Activated T-cell treated with anti-CD3 and anti-CD28 coated beads, Interleukin-2, amount 50 U/mL, for 72 hours (primary cell): ENCODE measurements at regions not wholly inside any gene's neighbourhood (a gene's known extent, or its start where the extent isn't known, plus 50 kb on each side); places are given as distances from the start of the nearest gene placed in this dataset.

Experiments used
- ATAC-seq, 2 donors: fragments of 150-1000 bp; cut with Tn5 transposase; replicated peaks in 1 of 2; 2 replicates each; pipeline ENCODE4 v1.10.0; 2021; ENCODE audit warnings: moderate library complexity in 2 of 2, mild to moderate bottlenecking in 1 of 2
- DNase-seq, 2 donors: peaks; one replicate each; pipeline ENCODE4 v3.0.0; 2021 to 2022; ENCODE audit warnings: mixed read lengths in 1 of 2
- H3K27ac Mint-ChIP-seq: one replicate; pipeline ENCODE4 v1.8.0; 2022; ENCODE audit warnings: mild to moderate bottlenecking, moderate library complexity, mixed read lengths
- H3K27me3 Mint-ChIP-seq: one replicate; pipeline ENCODE4 v1.8.0; 2022; ENCODE audit warnings: low read depth, mixed read lengths
- H3K36me3 Mint-ChIP-seq, 2 donors: one replicate each; pipeline ENCODE4 v1.8.0; 2022; ENCODE audit warnings: mixed read lengths in 2 of 2, mild to moderate bottlenecking in 1 of 2; ENCODE audit not compliant: insufficient read depth in 2 of 2
- H3K4me1 Mint-ChIP-seq: one replicate; pipeline ENCODE4 v1.8.0; 2022; ENCODE audit warnings: low read depth, mixed read lengths
- H3K4me3 Mint-ChIP-seq, 2 donors: one replicate each; pipeline ENCODE4 v1.8.0; 2022; ENCODE audit warnings: mild to moderate bottlenecking in 2 of 2, mixed read lengths in 2 of 2, moderate library complexity in 2 of 2
- H3K9me3 Mint-ChIP-seq, 2 donors: one replicate each; pipeline ENCODE4 v1.8.0; 2022; ENCODE audit warnings: mixed read lengths in 2 of 2

DNA sequence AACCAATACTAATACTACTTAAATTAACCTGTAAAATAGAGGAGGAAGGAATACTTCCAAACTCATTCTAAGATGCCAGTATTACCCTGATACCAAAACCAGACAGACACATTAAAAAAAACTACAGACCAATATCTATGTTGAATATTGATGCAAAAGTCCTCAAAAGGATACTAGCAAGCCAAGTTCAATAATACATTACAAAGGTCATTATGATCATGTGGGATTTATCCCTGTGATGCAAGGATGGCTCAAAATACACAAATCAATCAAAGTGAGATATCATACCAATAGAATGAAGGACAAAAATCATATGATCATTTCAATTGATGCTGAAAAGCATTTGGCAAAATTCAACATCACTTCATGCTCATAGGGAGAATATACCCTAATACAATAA is 97.2 kb upstream of the ATXN7L3B start:
- Mint-ChIP-seq H3K27ac (no peak overlapping the region), H3K4me1 (no peaks in the 10 kb centered on the region), H3K4me3 (no peak overlapping the region), H3K9me3 (no peaks in the 10 kb centered on the region), H3K36me3 (no peaks in the 10 kb centered on the region), H3K27me3 (peaks cover 6% of the 10 kb centered on the region)
- DNase-seq: no peak
- ATAC-seq: no peak

- Mint-ChIP-seq H3K27ac (no peak overlapping the region), H3K4me1 (no peaks in the 10 kb centered on the region), H3K36me3 (no peaks in the 10 kb centered on the region), H3K9me3 (no peaks in the 10 kb centered on the region), H3K27me3 (peaks cover 6% of the 10 kb centered on the region), H3K4me3 (no peak overlapping the region)
- DNase-seq: no peak
- no peak for ATAC-seq
These were observed 95.8 kb upstream of the ATXN7L3B start for GRCh38 chr12:74441872-74442271.

- Mint-ChIP-seq H3K9me3 (no peaks in the 10 kb centered on the region), H3K4me1 (no peaks in the 10 kb centered on the region), H3K27me3 (peaks cover 6% of the 10 kb centered on the region), H3K36me3 (no peaks in the 10 kb centered on the region), H3K27ac (no peak overlapping the region), H3K4me3 (no peak overlapping the region)
- ATAC-seq: no peak
- no peak for DNase-seq
These were observed 91.2 kb upstream of the ATXN7L3B start for GRCh38 chr12:74446466-74446865.

DNA sequence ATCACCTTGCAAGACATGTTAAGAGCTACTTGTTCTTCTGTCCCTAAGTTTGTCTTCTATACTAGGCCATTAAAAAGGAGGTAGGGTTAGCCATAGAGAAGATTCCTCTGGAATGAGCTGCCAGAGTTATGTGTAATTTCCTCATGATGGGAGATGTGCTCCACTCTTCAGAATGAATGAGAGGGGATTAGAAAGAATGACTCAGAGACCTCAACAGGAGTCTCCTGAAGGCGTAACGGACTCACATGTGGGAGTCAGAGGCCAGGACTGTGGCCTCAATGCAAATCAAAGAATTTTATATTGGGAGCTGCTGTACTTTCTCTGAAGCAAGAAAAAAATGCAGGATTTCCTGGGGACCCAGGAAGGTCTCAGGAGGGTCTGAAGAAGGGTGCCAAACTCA is 87.8 kb upstream of the ATXN7L3B start:
- no peaks in the 10 kb centered on the region for H3K9me3 Mint-ChIP-seq
- no peak overlapping the region for H3K4me3 Mint-ChIP-seq
- no peak for ATAC-seq
- DNase-seq: no peak
- no peaks in the 10 kb centered on the region for H3K4me1 Mint-ChIP-seq
- no peak overlapping the region for H3K27ac Mint-ChIP-seq
- no peaks in the 10 kb centered on the region for H3K36me3 Mint-ChIP-seq
- peaks cover 6% of the 10 kb centered on the region for H3K27me3 Mint-ChIP-seq

DNA sequence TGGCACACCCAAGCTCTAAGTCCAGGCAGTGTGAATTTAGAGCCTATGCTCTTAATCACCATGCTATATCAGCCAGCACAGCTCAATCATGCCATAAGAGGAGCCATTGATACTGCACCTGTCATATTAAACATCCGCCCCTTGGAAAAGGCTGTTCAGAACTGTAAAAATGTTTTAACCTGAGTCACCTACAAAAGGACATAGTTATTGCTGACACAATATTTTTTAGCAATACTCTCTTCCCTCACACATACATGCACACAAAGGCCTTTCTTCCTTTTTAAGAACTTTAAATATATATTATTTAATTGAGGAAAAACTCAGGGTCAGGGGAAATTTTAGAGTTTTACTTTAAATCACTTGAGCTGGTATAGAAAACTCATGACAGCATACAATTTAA is 83.5 kb upstream of the ATXN7L3B start:
- no peak overlapping the region for H3K27ac Mint-ChIP-seq
- no peaks in the 10 kb centered on the region for H3K27me3 Mint-ChIP-seq
- no peak overlapping the region for H3K4me3 Mint-ChIP-seq
- DNase-seq (no peak), ATAC-seq (no peak)
- H3K4me1 Mint-ChIP-seq: no peaks in the 10 kb centered on the region
- H3K9me3 Mint-ChIP-seq: no peaks in the 10 kb centered on the region
- H3K36me3 Mint-ChIP-seq: no peaks in the 10 kb centered on the region

DNA sequence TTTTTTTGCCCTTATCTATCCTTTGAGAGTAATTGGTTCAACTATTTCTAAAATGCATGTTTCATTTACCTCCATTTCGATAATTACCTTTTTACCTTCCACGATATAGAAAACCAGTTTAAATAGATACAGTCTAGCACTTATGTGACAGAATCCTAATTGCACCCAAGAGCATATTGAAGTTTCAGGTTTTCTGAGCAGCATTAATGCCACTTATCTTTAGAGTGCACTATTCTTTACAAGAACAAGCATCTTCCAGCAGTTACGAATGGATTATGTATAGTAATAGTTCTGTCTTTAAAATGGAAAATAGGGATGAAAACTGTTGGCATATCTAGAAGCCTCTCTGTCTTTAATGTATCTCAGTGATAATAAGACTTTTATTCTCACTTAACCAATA is 82.2 kb upstream of the ATXN7L3B start:
- DNase-seq (no peak), ATAC-seq (no peak)
- H3K36me3 Mint-ChIP-seq: no peaks in the 10 kb centered on the region
- H3K4me3 Mint-ChIP-seq: no peak overlapping the region
- peaks cover 0 to 2% of the 10 kb centered on the region in 2 donors for H3K9me3 Mint-ChIP-seq
- H3K27ac Mint-ChIP-seq: no peak overlapping the region
- H3K4me1 Mint-ChIP-seq: no peaks in the 10 kb centered on the region
- H3K27me3 Mint-ChIP-seq: no peaks in the 10 kb centered on the region

- DNase-seq (no peak), ATAC-seq (no peak)
- Mint-ChIP-seq H3K27ac (no peak overlapping the region), H3K4me1 (no peaks in the 10 kb centered on the region), H3K4me3 (no peak overlapping the region), H3K9me3 (peaks cover 0 to 2% of the 10 kb centered on the region in 2 donors), H3K27me3 (no peaks in the 10 kb centered on the region), H3K36me3 (no peaks in the 10 kb centered on the region)
These were observed 81.2 kb upstream of the ATXN7L3B start for GRCh38 chr12:74456431-74456830.

- no peak for ATAC-seq
- Mint-ChIP-seq H3K4me1 (no peaks in the 10 kb centered on the region), H3K27ac (no peak overlapping the region), H3K27me3 (peaks cover 11% of the 10 kb centered on the region), H3K36me3 (no peaks in the 10 kb centered on the region), H3K9me3 (no peaks in the 10 kb centered on the region), H3K4me3 (no peak overlapping the region)
- DNase-seq: no peak
These were observed 69.2 kb upstream of the ATXN7L3B start for GRCh38 chr12:74468401-74468800.

GRCh38 chr12:74476234-74476633 is 61.4 kb upstream of the ATXN7L3B start:
- H3K36me3 Mint-ChIP-seq: no peaks in the 10 kb centered on the region
- no peaks in the 10 kb centered on the region for H3K9me3 Mint-ChIP-seq
- no peaks in the 10 kb centered on the region for H3K4me1 Mint-ChIP-seq
- no peak overlapping the region for H3K27ac Mint-ChIP-seq
- no peaks in the 10 kb centered on the region for H3K27me3 Mint-ChIP-seq
- DNase-seq (no peak), ATAC-seq (no peak)
- H3K4me3 Mint-ChIP-seq: no peak overlapping the region

DNA sequence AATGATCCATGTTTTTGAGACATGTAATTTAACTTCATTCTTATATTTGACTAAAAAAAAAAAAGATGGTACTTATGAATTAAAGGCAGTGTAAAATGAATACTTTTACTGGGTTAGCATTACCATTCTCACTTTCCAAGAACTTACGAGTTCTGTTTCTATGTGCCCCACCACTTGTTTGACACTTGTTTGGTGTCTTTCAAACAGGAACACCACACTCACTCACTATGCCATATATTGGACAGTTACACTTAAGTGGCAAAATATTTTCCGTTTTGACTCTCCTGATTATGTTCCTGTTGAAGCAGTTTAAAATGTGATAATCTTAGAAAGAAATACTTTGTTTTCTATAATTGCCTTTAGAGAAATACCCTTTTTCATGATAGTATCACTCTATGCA is 56.6 kb upstream of the ATXN7L3B start:
- Mint-ChIP-seq H3K36me3 (no peaks in the 10 kb centered on the region), H3K27me3 (no peaks in the 10 kb centered on the region), H3K27ac (no peak overlapping the region), H3K4me3 (no peak overlapping the region), H3K4me1 (no peaks in the 10 kb centered on the region), H3K9me3 (no peaks in the 10 kb centered on the region)
- DNase-seq: no peak
- no peak for ATAC-seq

GRCh38 chr12:74482115-74482514 is 55.5 kb upstream of the ATXN7L3B start:
- Mint-ChIP-seq H3K27me3 (no peaks in the 10 kb centered on the region), H3K36me3 (no peaks in the 10 kb centered on the region), H3K27ac (no peak overlapping the region), H3K4me3 (no peak overlapping the region), H3K4me1 (no peaks in the 10 kb centered on the region), H3K9me3 (no peaks in the 10 kb centered on the region)
- ATAC-seq (no peak), DNase-seq (no peak)

DNA sequence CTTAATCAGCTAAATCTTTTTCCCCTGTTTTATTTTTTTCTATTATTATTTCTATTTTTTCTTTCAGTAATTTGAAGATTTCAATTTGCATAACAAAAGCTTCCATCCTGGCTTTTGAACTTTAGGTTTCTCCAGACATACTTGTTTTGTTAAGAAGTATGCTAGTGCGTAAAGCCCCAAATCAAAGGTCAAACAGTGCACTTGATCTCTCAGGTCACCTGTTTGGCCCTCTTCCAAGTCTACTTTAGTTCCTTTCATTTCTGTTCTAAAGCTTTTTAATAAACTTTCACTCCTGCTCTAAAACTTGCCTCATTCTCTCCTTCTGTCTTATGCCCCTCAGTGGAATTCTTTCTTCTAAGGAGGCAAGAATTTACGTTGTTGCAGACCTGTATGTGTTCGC is 54.6 kb upstream of the ATXN7L3B start:
- H3K4me1 Mint-ChIP-seq: no peaks in the 10 kb centered on the region
- no peaks in the 10 kb centered on the region for H3K9me3 Mint-ChIP-seq
- H3K4me3 Mint-ChIP-seq: no peak overlapping the region
- H3K27me3 Mint-ChIP-seq: no peaks in the 10 kb centered on the region
- no peak for ATAC-seq
- H3K36me3 Mint-ChIP-seq: no peaks in the 10 kb centered on the region
- DNase-seq: no peak
- H3K27ac Mint-ChIP-seq: no peak overlapping the region
